Osteocyte (in vitro differentiated cells): ENCODE measurements at regions not wholly inside any gene's neighbourhood (a gene's known extent, or its start where the extent isn't known, plus 50 kb on each side); places are given as distances from the start of the nearest gene placed in this dataset.

ENCODE experiments used
- DNase-seq: peaks from one replicate; pipeline ENCODE4 v3.0.0; 2021; ENCODE audit warnings: mixed read lengths; ENCODE audit not compliant: unreplicated experiment; ENCODE audit errors: extremely low spot score
- H3K27ac Mint-ChIP-seq: one replicate; pipeline ENCODE4 v1.8.0; 2021; ENCODE audit warnings: mild to moderate bottlenecking, mixed read lengths; ENCODE audit not compliant: unreplicated experiment
- H3K27me3 Mint-ChIP-seq: one replicate; pipeline ENCODE4 v1.8.0; 2021; ENCODE audit warnings: mixed read lengths; ENCODE audit not compliant: unreplicated experiment
- H3K36me3 Mint-ChIP-seq: one replicate; pipeline ENCODE4 v1.8.0; 2021; ENCODE audit warnings: mixed read lengths; ENCODE audit not compliant: unreplicated experiment
- H3K4me1 Mint-ChIP-seq: one replicate; pipeline ENCODE4 v1.8.0; 2021; ENCODE audit warnings: mixed read lengths; ENCODE audit not compliant: unreplicated experiment
- H3K4me3 Mint-ChIP-seq: one replicate; pipeline ENCODE4 v1.8.0; 2021; ENCODE audit warnings: mild to moderate bottlenecking, moderate library complexity, mixed read lengths; ENCODE audit not compliant: unreplicated experiment
- H3K9me3 Mint-ChIP-seq: one replicate; pipeline ENCODE4 v1.8.0; 2021; ENCODE audit warnings: mixed read lengths; ENCODE audit not compliant: unreplicated experiment
- TF ChIP-seq, protein P1 (sequence below): fragments of 200-600 bp; sonication (generic); IDR thresholded peaks from 2 replicates; pipeline ENCODE4 v1.5.0; 2021; ENCODE audit warnings: antibody characterized with exemption, mild to moderate bottlenecking, moderate library complexity

DNA sequence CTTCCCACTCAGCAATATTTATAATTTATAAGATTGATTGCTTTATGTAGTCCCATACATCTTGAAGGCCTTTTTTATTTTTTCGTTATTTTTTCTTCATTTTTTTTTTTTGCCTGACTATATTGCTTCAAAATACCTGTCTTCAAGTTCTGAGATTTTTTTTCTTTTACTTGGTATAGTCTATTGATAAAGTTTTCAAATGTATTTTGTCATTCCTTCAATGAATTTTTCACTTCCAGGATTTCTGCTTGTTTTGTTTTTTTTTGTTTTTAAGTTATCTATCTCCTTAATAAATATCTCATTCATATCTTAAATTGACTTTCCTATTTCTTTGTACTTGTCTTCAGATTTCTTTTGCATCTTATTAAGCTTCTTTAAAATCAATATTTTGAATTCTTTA lies 905.6 kb upstream of the CDH6 start:
- peaks cover 16% of the 10 kb centered on the region for H3K36me3 Mint-ChIP-seq
- peaks cover 40% of the 10 kb centered on the region for H3K9me3 Mint-ChIP-seq
- TF ChIP-seq, protein P1, sequence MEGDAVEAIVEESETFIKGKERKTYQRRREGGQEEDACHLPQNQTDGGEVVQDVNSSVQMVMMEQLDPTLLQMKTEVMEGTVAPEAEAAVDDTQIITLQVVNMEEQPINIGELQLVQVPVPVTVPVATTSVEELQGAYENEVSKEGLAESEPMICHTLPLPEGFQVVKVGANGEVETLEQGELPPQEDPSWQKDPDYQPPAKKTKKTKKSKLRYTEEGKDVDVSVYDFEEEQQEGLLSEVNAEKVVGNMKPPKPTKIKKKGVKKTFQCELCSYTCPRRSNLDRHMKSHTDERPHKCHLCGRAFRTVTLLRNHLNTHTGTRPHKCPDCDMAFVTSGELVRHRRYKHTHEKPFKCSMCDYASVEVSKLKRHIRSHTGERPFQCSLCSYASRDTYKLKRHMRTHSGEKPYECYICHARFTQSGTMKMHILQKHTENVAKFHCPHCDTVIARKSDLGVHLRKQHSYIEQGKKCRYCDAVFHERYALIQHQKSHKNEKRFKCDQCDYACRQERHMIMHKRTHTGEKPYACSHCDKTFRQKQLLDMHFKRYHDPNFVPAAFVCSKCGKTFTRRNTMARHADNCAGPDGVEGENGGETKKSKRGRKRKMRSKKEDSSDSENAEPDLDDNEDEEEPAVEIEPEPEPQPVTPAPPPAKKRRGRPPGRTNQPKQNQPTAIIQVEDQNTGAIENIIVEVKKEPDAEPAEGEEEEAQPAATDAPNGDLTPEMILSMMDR: no peak
- no peak overlapping the region for H3K4me3 Mint-ChIP-seq
- no peak for DNase-seq
- H3K27me3 Mint-ChIP-seq: no peaks in the 10 kb centered on the region
- no peak overlapping the region for H3K27ac Mint-ChIP-seq
- no peaks in the 10 kb centered on the region for H3K4me1 Mint-ChIP-seq

GRCh38 chr5:30279237-30279636 lies 914.2 kb upstream of the CDH6 start:
- peak overlapping the region; percentile 21 for H3K27ac Mint-ChIP-seq
- no peak for DNase-seq

GRCh38 chr5:30267026-30267425 lies 926.5 kb upstream of the CDH6 start:
- Mint-ChIP-seq H3K27me3 (no peaks in the 10 kb centered on the region), H3K36me3 (no peaks in the 10 kb centered on the region), H3K4me3 (no peak overlapping the region), H3K4me1 (no peaks in the 10 kb centered on the region), H3K27ac (no peak overlapping the region), H3K9me3 (no peaks in the 10 kb centered on the region)
- no peak for DNase-seq
- TF ChIP-seq, protein P1: no peak

More at GRCh38 chr5:30279237-30279636, 914.2 kb upstream of the CDH6 start:
- peaks cover 23% of the 10 kb centered on the region for H3K4me1 Mint-ChIP-seq
- no peak overlapping the region for H3K4me3 Mint-ChIP-seq
- H3K9me3 Mint-ChIP-seq: peaks cover 34% of the 10 kb centered on the region
- H3K36me3 Mint-ChIP-seq: peaks cover 14% of the 10 kb centered on the region
- H3K27me3 Mint-ChIP-seq: no peaks in the 10 kb centered on the region
- TF ChIP-seq, protein P1: no peak

DNA sequence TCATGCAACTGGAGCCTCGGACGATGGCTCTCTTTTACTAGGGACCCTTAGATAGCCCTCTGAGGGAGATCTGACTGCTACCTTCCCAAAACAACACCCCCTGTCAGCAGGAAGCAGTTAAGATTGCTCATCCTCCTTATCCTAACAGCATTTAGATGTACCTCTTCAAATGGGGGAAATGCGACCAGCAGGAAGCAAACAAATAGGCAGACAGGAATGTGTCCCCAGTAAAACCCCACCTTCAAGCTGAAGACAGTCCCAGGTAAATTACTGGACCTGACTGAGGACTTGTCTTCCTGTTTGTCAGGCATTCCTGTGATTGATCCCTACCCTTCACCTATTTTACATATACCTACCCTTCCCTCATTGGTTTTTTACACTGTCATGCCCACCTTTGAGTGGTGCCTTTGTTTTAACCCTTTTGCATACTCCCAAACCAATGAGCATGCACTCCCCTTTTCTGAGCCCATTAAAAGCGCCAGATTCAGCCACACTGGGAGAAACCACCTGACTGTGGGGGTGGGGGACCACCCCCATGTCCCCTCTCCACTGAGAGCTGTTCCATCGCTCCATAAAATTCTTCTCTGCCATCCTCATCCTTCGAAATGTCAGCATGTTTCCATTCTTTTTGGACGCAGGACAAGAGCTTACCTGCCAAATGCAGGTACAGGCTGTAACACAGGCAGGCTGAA lies 954.0 kb upstream of the CDH6 start:
- Mint-ChIP-seq H3K36me3 (no peaks in the 10 kb centered on the region), H3K4me1 (no peaks in the 10 kb centered on the region), H3K4me3 (no peak overlapping the region), H3K27ac (no peak overlapping the region), H3K27me3 (peaks cover 3% of the 10 kb centered on the region), H3K9me3 (no peaks in the 10 kb centered on the region)
- no peak for DNase-seq
- TF ChIP-seq, protein P1: no peak

GRCh38 chr5:30237189-30237588 lies 956.3 kb upstream of the CDH6 start:
- Mint-ChIP-seq H3K36me3 (no peaks in the 10 kb centered on the region), H3K4me1 (no peaks in the 10 kb centered on the region), H3K9me3 (peaks cover 5% of the 10 kb centered on the region), H3K27ac (no peak overlapping the region), H3K4me3 (no peak overlapping the region), H3K27me3 (no peaks in the 10 kb centered on the region)
- TF ChIP-seq, protein P1: no peak
- no peak for DNase-seq
